ENCODE measurements at regions not wholly inside any gene's neighbourhood (a gene's known extent, or its start where the extent isn't known, plus 50 kb on each side); places are given as distances from the start of the nearest gene placed in this dataset.

DNA sequence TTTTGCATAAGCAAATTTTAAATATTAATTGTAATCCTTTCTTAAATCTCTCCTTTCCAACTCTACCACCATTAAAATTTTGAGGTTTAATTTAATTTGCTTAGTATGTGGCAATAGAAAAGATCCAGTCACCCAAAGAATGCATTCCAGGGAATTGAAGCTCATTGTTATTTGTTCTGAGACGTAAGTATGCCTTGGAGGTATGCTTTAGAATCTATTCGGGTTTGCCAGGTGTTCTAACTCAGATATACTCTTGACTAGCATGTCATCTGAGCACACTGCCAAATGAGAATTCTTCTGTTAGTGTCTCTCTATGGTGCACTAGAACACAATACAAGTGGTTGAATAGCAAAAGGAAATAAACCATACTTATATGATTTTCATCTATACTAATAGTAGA, 813.6 kb upstream of the ADGRL2 start:
- H3K9me2 ChIP-seq (ENCODE audit: insufficient read depth), result no peaks in the 10 kb centered on the region
- H3K79me2 ChIP-seq (ENCODE audit: insufficient read depth), result no peaks in the 10 kb centered on the region
- in situ Hi-C loops (cut with MboI), result no loop called here
- H3K9me3 ChIP-seq (ENCODE audit: low read depth), result no peaks in the 10 kb centered on the region
- H3K9ac ChIP-seq, result no peak overlapping the region
- no peaks in the 10 kb centered on the region for H4K20me1 ChIP-seq (ENCODE audit: insufficient read depth)
- 24 to 28% methylated on average over 2 of the region's 2 CpGs for WGBS, 2 experiments (ENCODE audit: low coverage in 1 of 2, low lambda C conversion rate in 2 of 2, missing lambda C conversion rate in 2 of 2)
- H3K4me1 ChIP-seq (ENCODE audit: insufficient read depth), result no peaks in the 10 kb centered on the region
- no peak overlapping the region for H3K27ac ChIP-seq
- no peak overlapping the region for H2AFZ ChIP-seq
- H3K27me3 ChIP-seq (replicated peaks; ENCODE audit: insufficient read depth), result no peaks in the 10 kb centered on the region
- H3K4me2 ChIP-seq (ENCODE audit: unreplicated experiment), result no peak overlapping the region
- no peak overlapping the region for H3K4me3 ChIP-seq
- no peak for TF ChIP-seq EZH2 (IDR thresholded peaks at IDR 0.05; ENCODE audit: insufficient read depth, poor library complexity, severe bottlenecking)
- TF ChIP-seq EZH2phosphoT487 (IDR thresholded peaks at IDR 0.05; ENCODE audit: insufficient read depth, low read depth), result no peak
- no peaks in the 10 kb centered on the region for H3F3A ChIP-seq (ENCODE audit: insufficient read depth)
- no peak for DNase-seq
- H3K36me3 ChIP-seq (ENCODE audit: low read depth), result no peaks in the 10 kb centered on the region

- H3K79me2 ChIP-seq (ENCODE audit: insufficient read depth), result no peaks in the 10 kb centered on the region
- no peaks in the 10 kb centered on the region for H3K9me2 ChIP-seq (ENCODE audit: insufficient read depth)
- H3K27me3 ChIP-seq (replicated peaks; ENCODE audit: insufficient read depth), result no peaks in the 10 kb centered on the region
- H3K4me2 ChIP-seq (ENCODE audit: unreplicated experiment), result no peak overlapping the region
- H3K27ac ChIP-seq, result no peak overlapping the region
- TF ChIP-seq EZH2phosphoT487 (IDR thresholded peaks at IDR 0.05; ENCODE audit: insufficient read depth, low read depth) (no peak), EZH2 (IDR thresholded peaks at IDR 0.05; ENCODE audit: insufficient read depth, poor library complexity, severe bottlenecking) (no peak)
- H3K4me3 ChIP-seq, result no peak overlapping the region
- in situ Hi-C loops (cut with MboI), result no loop called here
- no peaks in the 10 kb centered on the region for H3K9me3 ChIP-seq (ENCODE audit: low read depth)
- H3K9ac ChIP-seq, result no peak overlapping the region
- H3K4me1 ChIP-seq (ENCODE audit: insufficient read depth), result no peaks in the 10 kb centered on the region
- no peaks in the 10 kb centered on the region for H3K36me3 ChIP-seq (ENCODE audit: low read depth)
- no peaks in the 10 kb centered on the region for H4K20me1 ChIP-seq (ENCODE audit: insufficient read depth)
- DNase-seq, result no peak
- H2AFZ ChIP-seq, result no peak overlapping the region
- WGBS, 2 experiments (ENCODE audit: low coverage in 1 of 2, low lambda C conversion rate in 2 of 2, missing lambda C conversion rate in 2 of 2), result 25 to 33% methylated on average over 3 of the region's 3 CpGs
- H3F3A ChIP-seq (ENCODE audit: insufficient read depth), result no peaks in the 10 kb centered on the region
Measured at GRCh38 chr1:80982831-80983230, 817.9 kb upstream of the ADGRL2 start.

GRCh38 chr1:80973101-80973500, 827.6 kb upstream of the ADGRL2 start:
- H3K9me3 ChIP-seq (ENCODE audit: low read depth), result no peaks in the 10 kb centered on the region
- 23 to 36% methylated on average over 3 of the region's 3 CpGs for WGBS, 2 experiments (ENCODE audit: low coverage in 1 of 2, low lambda C conversion rate in 2 of 2, missing lambda C conversion rate in 2 of 2)

GRCh38 chr1:80966266-80966665, 834.5 kb upstream of the ADGRL2 start:
- in situ Hi-C loops (cut with MboI), result no loop called here
- Histone ChIP-seq H3K4me1 (ENCODE audit: insufficient read depth) (no peaks in the 10 kb centered on the region), H3K4me3 (no peak overlapping the region), H4K20me1 (ENCODE audit: insufficient read depth) (no peaks in the 10 kb centered on the region), H3K27ac (no peak overlapping the region), H3K4me2 (ENCODE audit: unreplicated experiment) (no peak overlapping the region), H3K9me3 (ENCODE audit: low read depth) (no peaks in the 10 kb centered on the region), H3K9me2 (ENCODE audit: insufficient read depth) (no peaks in the 10 kb centered on the region), H3K79me2 (ENCODE audit: insufficient read depth) (no peaks in the 10 kb centered on the region), H3K36me3 (ENCODE audit: low read depth) (no peaks in the 10 kb centered on the region), H3F3A (ENCODE audit: insufficient read depth) (no peaks in the 10 kb centered on the region), H3K27me3 (replicated peaks; ENCODE audit: insufficient read depth) (no peaks in the 10 kb centered on the region), H2AFZ (no peak overlapping the region), H3K9ac (no peak overlapping the region)
- TF ChIP-seq EZH2phosphoT487 (IDR thresholded peaks at IDR 0.05; ENCODE audit: insufficient read depth, low read depth) (no peak), EZH2 (IDR thresholded peaks at IDR 0.05; ENCODE audit: insufficient read depth, poor library complexity, severe bottlenecking) (no peak)
- DNase-seq, result no peak
- WGBS, 2 experiments (ENCODE audit: low coverage in 1 of 2, low lambda C conversion rate in 2 of 2, missing lambda C conversion rate in 2 of 2), result 17 to 18% methylated on average over 1 of the region's 1 CpG

More at GRCh38 chr1:80973101-80973500, 827.6 kb upstream of the ADGRL2 start:
- Histone ChIP-seq H3K36me3 (ENCODE audit: low read depth) (no peaks in the 10 kb centered on the region), H2AFZ (no peak overlapping the region), H3F3A (ENCODE audit: insufficient read depth) (no peaks in the 10 kb centered on the region), H3K9ac (no peak overlapping the region), H4K20me1 (ENCODE audit: insufficient read depth) (no peaks in the 10 kb centered on the region), H3K4me1 (ENCODE audit: insufficient read depth) (no peaks in the 10 kb centered on the region), H3K27ac (no peak overlapping the region), H3K79me2 (ENCODE audit: insufficient read depth) (no peaks in the 10 kb centered on the region), H3K4me3 (no peak overlapping the region), H3K4me2 (ENCODE audit: unreplicated experiment) (no peak overlapping the region), H3K27me3 (replicated peaks; ENCODE audit: insufficient read depth) (no peaks in the 10 kb centered on the region), H3K9me2 (ENCODE audit: insufficient read depth) (no peaks in the 10 kb centered on the region)
- TF ChIP-seq EZH2phosphoT487 (IDR thresholded peaks at IDR 0.05; ENCODE audit: insufficient read depth, low read depth) (no peak), EZH2 (IDR thresholded peaks at IDR 0.05; ENCODE audit: insufficient read depth, poor library complexity, severe bottlenecking) (no peak)
- DNase-seq, result no peak
- in situ Hi-C loops (cut with MboI), result no loop called here

GRCh38 chr1:80962564-80962963, 838.2 kb upstream of the ADGRL2 start:
- no peaks in the 10 kb centered on the region for H3K9me3 ChIP-seq (ENCODE audit: low read depth)
- in situ Hi-C loops (cut with MboI), result no loop called here
- 26 to 36% methylated on average over 1 of the region's 1 CpG for WGBS, 2 experiments (ENCODE audit: low coverage in 1 of 2, low lambda C conversion rate in 2 of 2, missing lambda C conversion rate in 2 of 2)
- H3K36me3 ChIP-seq (ENCODE audit: low read depth), result no peaks in the 10 kb centered on the region
- no peak overlapping the region for H3K27ac ChIP-seq
- no peaks in the 10 kb centered on the region for H3K9me2 ChIP-seq (ENCODE audit: insufficient read depth)
- TF ChIP-seq EZH2 (IDR thresholded peaks at IDR 0.05; ENCODE audit: insufficient read depth, poor library complexity, severe bottlenecking) (no peak), EZH2phosphoT487 (IDR thresholded peaks at IDR 0.05; ENCODE audit: insufficient read depth, low read depth) (no peak)
- no peak for DNase-seq
- H3K9ac ChIP-seq, result no peak overlapping the region
- H3K4me1 ChIP-seq (ENCODE audit: insufficient read depth), result no peaks in the 10 kb centered on the region
- H3F3A ChIP-seq (ENCODE audit: insufficient read depth), result no peaks in the 10 kb centered on the region
- H3K27me3 ChIP-seq (replicated peaks; ENCODE audit: insufficient read depth), result no peaks in the 10 kb centered on the region
- no peaks in the 10 kb centered on the region for H4K20me1 ChIP-seq (ENCODE audit: insufficient read depth)
- no peak overlapping the region for H3K4me2 ChIP-seq (ENCODE audit: unreplicated experiment)
- no peaks in the 10 kb centered on the region for H3K79me2 ChIP-seq (ENCODE audit: insufficient read depth)
- H2AFZ ChIP-seq, result no peak overlapping the region
- H3K4me3 ChIP-seq, result no peak overlapping the region

Measured in GM23248 (cell line).